NCI-H526 (cell line): ENCODE measurements at regions not wholly inside any gene's neighbourhood (a gene's known extent, or its start where the extent isn't known, plus 50 kb on each side); places are given as distances from the start of the nearest gene placed in this dataset.

Experiments used
- DNase-seq, 2 experiments: peaks; one replicate each; lab custom pipeline; 2025; lab: John Stamatoyannopoulos, UW

GRCh38 chr10:107450056-107450455 lies 285.6 kb upstream of the SORCS1 start:
- no peak for DNase-seq

GRCh38 chr10:107444443-107444842 lies 279.9 kb upstream of the SORCS1 start:
- no peak for DNase-seq

GRCh38 chr10:107443813-107444212 lies 279.3 kb upstream of the SORCS1 start:
- DNase-seq = no peak

GRCh38 chr10:107443326-107443725 lies 278.8 kb upstream of the SORCS1 start:
- no peak for DNase-seq

GRCh38 chr10:107442035-107442505 lies 277.6 kb upstream of the SORCS1 start:
- DNase-seq = no peak

- no peak for DNase-seq
These were observed 276.2 kb upstream of the SORCS1 start for GRCh38 chr10:107440741-107441140.

- no peak for DNase-seq
These were observed 273.4 kb upstream of the SORCS1 start for GRCh38 chr10:107437921-107438320.

GRCh38 chr10:107436568-107436967 lies 272.1 kb upstream of the SORCS1 start:
- no peak for DNase-seq

GRCh38 chr10:107434854-107435253 lies 270.3 kb upstream of the SORCS1 start:
- DNase-seq = no peak

- DNase-seq = no peak
These were observed 269.7 kb upstream of the SORCS1 start for GRCh38 chr10:107434201-107434600.

GRCh38 chr10:107433605-107434004 lies 269.1 kb upstream of the SORCS1 start:
- no peak for DNase-seq

- no peak for DNase-seq
These were observed 265.9 kb upstream of the SORCS1 start for GRCh38 chr10:107430446-107430845.

GRCh38 chr10:107427016-107427415 lies 262.5 kb upstream of the SORCS1 start:
- no peak for DNase-seq

- DNase-seq = no peak
These were observed 261.5 kb upstream of the SORCS1 start for GRCh38 chr10:107425931-107426553.

GRCh38 chr10:107424628-107425027 lies 260.1 kb upstream of the SORCS1 start:
- no peak for DNase-seq

- DNase-seq = no peak
These were observed 259.4 kb upstream of the SORCS1 start for GRCh38 chr10:107423903-107424302.

GRCh38 chr10:107422681-107423080 lies 258.2 kb upstream of the SORCS1 start:
- DNase-seq = no peak

GRCh38 chr10:107420196-107420595 lies 255.7 kb upstream of the SORCS1 start:
- no peak for DNase-seq

GRCh38 chr10:107418085-107418806 lies 253.7 kb upstream of the SORCS1 start:
- DNase-seq = no peak

- no peak for DNase-seq
These were observed 252.9 kb upstream of the SORCS1 start for GRCh38 chr10:107417446-107417845.

- no peak for DNase-seq
These were observed 250.9 kb upstream of the SORCS1 start for GRCh38 chr10:107415446-107415845.

GRCh38 chr10:107413971-107414370 lies 249.5 kb upstream of the SORCS1 start:
- DNase-seq = no peak

GRCh38 chr10:107409522-107409921 lies 245.0 kb upstream of the SORCS1 start:
- peak in 1 of 2 experiments; percentile 2 for DNase-seq

- no peak for DNase-seq
These were observed 233.6 kb upstream of the SORCS1 start for GRCh38 chr10:107398115-107398514.
